ENCODE measurements at regions not wholly inside any gene's neighbourhood (a gene's known extent, or its start where the extent isn't known, plus 50 kb on each side); places are given as distances from the start of the nearest gene placed in this dataset.

GRCh38 chr1:94640125-94640524 is 98.6 kb upstream of the F3 start:
- DNase-seq = no peak

GRCh38 chr1:94637121-94637520 is 95.6 kb upstream of the F3 start:
- DNase-seq = no peak

- peak; percentile 22 for DNase-seq
Observed at GRCh38 chr1:94636624-94637023, 95.1 kb upstream of the F3 start.

GRCh38 chr1:94636100-94636499 is 94.5 kb upstream of the F3 start:
- DNase-seq = no peak

- DNase-seq = peak; percentile 36
Observed at GRCh38 chr1:94634977-94635416, 93.4 kb upstream of the F3 start.

GRCh38 chr1:94633051-94633450 is 91.5 kb upstream of the F3 start:
- DNase-seq = peak; percentile 45

GRCh38 chr1:94629259-94630181 is 88.0 kb upstream of the F3 start:
- DNase-seq = no peak

- DNase-seq = no peak
Observed at GRCh38 chr1:94628499-94628843, 86.9 kb upstream of the F3 start.

- no peak for DNase-seq
Observed at GRCh38 chr1:94627771-94628498, 86.4 kb upstream of the F3 start.

GRCh38 chr1:94624203-94624602 is 82.6 kb upstream of the F3 start:
- DNase-seq = no peak

GRCh38 chr1:94623560-94624148 is 82.1 kb upstream of the F3 start:
- peak; percentile 53 for DNase-seq

- DNase-seq = peak; percentile 97
Observed at GRCh38 chr1:94622757-94623156, 81.2 kb upstream of the F3 start.

GRCh38 chr1:94621802-94622201 is 80.2 kb upstream of the F3 start:
- DNase-seq = no peak

- DNase-seq = peak; percentile 73
Observed at GRCh38 chr1:94621395-94621794, 79.8 kb upstream of the F3 start.

GRCh38 chr1:94620345-94621031 is 78.9 kb upstream of the F3 start:
- DNase-seq = no peak

GRCh38 chr1:94619731-94620130 is 78.2 kb upstream of the F3 start:
- no peak for DNase-seq

- no peak for DNase-seq
Observed at GRCh38 chr1:94617957-94618739, 76.6 kb upstream of the F3 start.

GRCh38 chr1:94617134-94617805 is 75.7 kb upstream of the F3 start:
- peak; percentile 95 for DNase-seq

GRCh38 chr1:94616506-94616905 is 74.9 kb upstream of the F3 start:
- DNase-seq = peak; percentile 16

GRCh38 chr1:94614996-94615395 is 73.4 kb upstream of the F3 start:
- peak; percentile 20 for DNase-seq

- no peak for DNase-seq
Observed at GRCh38 chr1:94614168-94614815, 72.7 kb upstream of the F3 start.
